NCI-H345 treated with DMSO at 0.1 percent for 48 hours (cell line): ENCODE measurements at regions not wholly inside any gene's neighbourhood (a gene's known extent, or its start where the extent isn't known, plus 50 kb on each side); places are given as distances from the start of the nearest gene placed in this dataset.
A peak's percentile ranks its signal among the peaks of the same experiment; 100 is the strongest.
"Not testable (repeated sequence)": the region's sequence is repeated elsewhere in the genome, so short reads cannot be mapped to it uniquely, and the experiment has no call there.

Experiments used
- DNase-seq: peaks from one replicate; lab custom pipeline; 2025; ENCODE audit not compliant: unreplicated experiment; lab: John Stamatoyannopoulos, UW

DNA sequence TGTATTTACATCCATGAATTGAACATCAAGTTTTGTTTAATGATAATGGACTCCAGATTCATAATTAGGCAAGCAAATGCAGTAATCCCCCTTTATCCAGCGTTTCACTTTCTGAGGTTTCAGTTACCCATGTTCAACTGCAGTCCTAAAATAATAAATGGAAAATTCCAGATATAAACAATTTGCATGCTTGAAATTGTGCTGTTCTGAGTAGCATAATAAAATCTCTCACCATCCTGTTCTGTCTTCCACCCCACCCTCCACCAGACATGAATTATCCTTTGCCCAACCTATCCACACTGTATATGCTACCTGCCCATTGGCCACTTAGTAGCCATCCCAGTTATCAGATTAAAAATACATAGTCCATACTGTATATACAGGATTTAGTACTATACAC lies 224.5 kb upstream of the CHAC2 start:
- DNase-seq, result no peak

DNA sequence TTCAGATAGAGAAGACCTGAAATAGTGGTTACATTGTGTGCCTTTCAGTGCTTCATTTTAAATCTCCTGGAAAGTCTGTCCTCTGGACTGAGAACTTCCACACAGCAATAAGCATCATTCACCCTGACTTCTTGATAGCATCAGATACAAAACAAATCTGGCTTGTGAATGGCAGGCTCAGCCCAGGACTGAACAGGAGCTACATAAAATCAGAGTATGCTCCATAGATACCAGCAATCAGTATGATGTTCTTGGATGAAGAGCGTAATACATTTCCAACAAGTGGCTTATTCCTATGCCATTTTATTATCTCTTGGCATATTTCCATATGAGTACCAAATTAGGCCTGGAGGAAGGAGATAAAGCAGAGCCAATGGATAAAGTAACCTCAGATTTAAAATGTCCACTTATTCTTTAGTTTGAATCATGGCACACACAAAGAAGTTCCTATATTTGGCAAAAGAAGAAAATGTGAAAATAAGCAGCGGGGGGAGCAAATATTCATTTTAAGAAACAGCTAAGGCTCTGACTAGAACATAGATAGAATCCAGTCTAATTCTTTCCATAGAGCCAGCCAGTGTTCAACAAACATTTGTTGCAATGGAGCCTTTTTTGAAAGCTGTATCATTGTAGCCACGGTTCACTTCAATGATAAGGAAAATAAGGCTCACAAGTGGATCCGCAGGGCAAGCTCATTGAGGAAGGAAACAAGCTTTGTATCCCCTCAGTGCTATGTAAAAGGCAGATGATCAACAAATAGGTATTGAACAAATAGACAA lies 230.8 kb upstream of the CHAC2 start:
- DNase-seq, result peak; percentile 60

DNA sequence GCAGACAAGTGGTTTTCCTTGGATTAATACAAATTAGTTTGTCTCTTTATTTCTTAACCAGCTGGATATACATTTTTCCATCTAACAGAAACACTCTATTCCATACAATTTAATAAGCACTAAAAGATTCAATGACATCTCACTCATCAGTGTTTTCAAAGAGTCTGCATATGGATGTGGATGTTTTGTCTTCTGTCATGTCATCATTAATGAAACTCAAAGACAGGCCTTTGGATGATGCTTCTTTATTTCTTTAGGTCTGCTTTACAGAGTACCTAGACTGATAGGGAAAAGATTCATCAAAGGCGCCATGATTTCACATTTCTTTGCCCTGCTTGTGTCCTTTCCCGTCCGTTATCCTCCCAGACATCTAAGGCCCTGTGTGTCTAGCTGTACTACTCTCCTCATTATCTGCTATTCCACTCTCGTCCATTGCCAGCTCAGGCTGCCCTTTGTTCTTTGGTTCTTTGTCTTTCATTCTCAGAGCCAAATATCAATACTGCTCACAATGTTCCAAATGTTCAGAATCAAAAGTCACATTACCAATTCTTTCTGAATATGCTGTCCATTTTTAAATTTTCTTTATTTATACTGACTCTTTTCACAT lies 232.3 kb upstream of the CHAC2 start:
- DNase-seq, result no peak

DNA sequence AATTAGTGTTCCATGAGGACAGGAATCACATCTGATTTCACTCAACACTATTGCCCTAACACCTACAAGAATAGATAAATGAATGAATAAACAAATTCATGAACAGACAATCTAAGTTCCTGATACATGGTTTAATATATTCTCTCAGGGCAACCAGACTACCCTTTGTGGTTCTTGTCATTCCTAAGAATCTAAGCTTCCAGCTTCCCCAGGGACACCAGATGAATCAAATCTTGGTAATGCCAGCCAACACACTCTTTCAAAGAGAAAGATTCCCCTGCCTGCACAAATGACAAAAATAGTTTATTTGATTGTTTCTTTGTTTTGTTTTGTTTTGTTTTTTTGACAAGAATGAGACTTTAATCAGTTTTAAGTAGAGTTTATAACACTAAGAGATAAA lies 237.5 kb upstream of the CHAC2 start:
- DNase-seq, result no peak

DNA sequence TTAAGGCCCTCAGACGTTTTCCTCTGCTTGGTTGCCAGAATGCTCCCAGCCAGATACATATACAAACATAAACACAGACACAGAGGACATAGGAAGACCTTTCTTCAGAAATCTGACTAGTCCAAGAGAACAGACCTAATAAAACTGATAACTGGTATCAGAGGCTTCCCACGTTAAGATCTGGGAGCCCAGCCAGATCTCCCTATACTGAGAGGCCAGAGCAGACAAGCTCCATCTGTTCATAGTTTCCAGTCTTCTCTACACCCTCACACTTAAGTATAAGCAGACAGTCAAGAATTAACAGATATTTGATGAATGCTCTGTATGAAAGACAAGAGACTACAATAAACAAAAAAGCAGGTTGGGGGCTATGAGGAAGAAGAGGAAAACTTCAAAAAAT lies 240.5 kb upstream of the CHAC2 start:
- no peak for DNase-seq

DNA sequence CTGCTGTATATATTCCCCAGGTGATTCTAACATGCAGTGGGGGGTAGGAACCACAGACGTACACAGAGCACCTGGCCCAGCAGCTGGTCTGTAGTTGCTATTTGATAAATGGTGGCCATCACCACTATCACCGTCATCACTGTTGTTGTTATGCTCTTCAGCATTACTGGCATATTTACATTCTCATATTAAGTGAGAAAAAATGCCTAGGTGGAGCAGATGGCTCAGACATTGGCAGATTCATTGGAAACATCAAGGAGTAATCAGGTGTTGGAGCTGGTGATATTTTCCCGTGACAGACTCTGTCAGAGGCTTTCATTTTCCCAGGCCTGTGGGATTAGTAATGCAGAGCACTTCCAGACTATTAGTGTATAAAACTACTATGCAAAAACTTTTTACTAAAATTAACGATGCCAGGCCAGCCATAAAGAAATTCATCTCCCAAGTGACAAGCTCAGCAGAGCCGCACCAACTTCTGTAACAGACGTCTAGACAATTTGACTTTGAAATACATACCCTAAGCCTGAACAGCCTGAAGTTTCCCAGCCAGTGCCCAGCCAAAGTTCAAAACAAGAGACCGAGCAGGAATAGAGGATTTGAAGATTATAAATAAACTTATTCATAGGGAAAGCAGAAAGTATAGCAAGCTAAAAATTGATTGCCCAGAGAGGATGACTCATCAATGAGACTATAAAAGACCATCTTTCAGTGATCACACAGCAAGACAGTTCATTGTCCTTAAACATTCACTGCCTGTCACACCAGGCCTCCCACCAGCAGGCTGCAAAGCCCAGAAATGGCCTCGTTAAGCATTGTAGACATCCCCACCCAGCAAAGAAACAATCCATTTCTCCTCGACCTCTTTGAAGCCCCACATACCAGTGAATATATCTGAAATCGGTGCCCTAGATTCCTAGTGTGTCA lies 247.4 kb upstream of the CHAC2 start:
- DNase-seq, result peak; percentile 79

DNA sequence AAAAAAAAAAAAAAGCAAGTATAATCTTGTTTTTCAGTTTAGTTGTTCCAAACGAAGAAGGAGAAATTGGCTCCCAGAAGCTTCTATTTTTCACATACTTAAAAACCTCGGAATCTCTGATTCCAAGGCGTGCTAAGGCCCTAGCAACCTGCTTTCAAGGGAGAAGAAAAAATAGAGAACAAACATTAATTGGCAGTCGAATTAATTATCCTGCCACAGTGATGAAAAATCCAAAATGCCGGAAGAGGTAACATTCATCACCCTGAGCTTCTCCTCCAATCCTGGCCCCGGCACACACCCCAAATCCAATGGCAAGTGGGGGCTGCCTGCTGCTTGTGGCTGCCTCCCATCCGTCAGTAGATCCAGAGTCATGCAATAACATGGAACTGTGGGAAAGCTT lies 250.2 kb upstream of the CHAC2 start:
- no peak for DNase-seq

DNA sequence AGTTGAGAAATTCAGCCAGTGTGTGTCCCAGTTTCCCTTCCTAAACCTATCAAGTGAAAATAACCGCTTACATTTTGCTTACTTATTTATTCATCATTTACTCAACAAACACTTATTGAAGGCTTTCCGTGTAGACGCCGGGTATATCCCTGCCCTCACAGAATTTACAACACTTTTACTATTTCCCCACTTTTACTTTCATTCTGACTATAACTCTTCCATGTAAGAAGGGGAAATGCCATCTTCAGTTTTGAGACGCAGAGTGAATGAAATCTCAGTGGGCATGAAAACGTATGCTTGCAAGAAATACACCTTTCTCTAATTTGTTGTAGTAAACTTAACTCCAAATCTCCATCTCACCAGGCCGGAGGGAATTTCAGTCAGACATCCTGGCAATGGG lies 251.0 kb upstream of the CHAC2 start:
- no peak for DNase-seq

DNA sequence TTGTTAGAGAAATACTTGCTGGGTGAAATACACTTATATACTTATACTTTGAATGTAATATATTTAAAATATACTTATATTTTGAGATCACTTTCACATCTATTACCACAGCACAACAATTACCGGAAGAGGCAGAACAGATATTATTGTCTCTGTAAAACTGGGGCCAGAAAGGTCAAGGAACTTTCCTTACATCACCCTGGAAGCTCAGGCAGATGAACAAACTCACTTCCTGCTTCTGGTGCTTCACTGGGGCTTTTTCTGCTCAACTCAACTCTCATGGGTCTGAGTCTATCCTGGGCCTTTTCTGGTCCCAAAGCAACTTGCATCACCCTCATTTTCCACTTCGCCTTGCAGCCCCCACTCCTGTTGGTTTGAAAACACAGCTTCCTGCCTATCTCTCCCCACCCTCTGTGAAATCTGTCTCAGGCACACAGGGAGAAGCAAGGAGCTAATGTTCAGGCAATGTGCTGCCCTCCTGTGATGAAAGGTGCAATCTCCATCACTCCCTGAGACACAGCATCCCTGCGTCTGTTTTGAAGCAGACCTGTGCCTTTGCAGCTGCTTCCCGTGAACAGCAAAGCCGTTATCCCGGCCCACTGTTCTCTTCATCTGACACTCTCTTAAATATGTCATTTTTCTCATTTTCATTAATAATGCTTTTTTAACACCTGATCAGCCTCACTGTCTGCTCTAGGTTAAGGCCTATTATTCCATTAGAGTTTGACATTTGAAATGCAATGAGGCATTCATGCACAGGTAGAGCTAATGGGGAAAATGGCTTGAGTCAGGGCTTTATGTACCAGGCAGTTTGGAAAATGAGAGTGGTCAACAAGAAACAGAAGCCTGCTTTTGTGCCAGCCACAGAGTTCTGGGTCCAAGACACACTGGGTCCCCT lies 251.9 kb upstream of the CHAC2 start:
- DNase-seq, result no peak

DNA sequence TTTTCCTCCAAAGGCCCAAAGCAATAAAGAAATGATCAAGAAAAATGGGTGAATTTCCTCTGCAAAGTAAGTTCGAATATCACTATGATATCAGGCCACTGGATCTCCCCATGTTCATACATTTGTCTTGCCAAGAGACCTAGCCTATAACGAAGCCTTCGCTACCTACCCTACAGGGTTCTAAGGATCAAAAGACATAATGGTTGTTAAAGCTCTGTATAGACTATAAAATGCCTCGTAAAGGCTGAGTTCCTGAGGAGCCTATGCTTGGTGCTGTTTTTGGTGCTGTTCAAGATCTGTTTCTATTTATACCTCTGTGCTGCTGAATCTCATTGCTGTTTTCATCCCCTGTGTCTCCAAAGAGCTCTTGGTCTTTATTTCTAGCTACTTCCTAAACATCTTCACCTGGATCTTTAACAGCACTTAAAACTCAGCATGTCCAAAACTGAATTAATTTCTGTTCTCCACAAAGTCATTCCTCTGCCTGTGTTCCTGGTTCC lies 254.4 kb upstream of the CHAC2 start:
- DNase-seq, result no peak

DNA sequence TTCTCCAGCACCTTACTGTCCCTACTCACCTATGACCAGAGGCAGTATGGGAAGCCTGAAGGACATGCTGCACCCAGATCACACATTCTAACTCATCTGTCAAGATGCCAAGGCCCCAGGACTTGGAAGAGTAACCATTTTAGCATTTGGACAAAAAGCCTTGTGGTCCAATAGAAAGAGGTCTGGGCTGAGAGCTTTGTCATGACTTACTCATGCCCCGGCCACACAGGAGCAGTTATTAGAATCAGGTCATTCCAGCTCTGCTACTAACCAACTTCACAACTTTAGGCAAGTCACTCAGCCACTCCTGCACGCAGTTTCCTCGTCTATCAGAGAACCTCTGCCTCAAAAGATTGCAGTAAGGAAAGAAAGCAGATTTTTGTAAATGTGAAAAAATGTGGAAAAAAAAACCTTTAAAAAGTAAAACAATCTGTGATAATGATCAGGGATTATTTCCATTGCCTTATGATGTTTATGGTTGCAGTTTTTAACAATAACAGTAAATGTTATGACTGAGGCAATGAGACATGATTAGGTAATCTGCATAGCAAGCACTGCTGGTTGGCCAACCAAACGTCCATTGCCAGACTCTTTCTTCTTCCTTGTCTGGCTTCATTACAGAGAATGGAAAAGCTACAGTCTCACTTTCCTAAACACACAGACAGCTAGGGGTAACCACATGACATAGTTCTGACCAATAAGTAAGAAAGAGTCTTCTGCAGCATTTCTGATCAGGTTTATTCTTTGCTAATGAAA lies 255.4 kb upstream of the CHAC2 start:
- DNase-seq, result no peak

DNA sequence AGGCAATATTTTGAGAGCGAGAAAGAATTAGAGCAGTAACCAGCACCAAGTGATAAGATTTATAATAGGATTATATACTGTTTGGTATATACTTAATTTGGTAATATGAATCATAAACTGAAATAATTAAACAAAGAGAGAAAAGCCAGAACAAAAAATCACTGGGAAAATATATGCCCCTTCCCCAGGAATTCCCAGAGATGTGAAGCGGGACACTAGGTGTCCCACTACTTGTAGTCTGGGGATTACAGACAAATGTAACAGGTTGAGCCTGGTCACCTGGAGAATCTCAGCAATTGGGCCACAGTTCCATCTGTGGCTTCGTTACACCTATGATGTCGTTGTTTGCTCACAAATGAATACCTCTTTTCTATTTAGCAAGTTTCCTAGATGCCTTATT lies 256.1 kb upstream of the CHAC2 start:
- DNase-seq, result no peak

DNA sequence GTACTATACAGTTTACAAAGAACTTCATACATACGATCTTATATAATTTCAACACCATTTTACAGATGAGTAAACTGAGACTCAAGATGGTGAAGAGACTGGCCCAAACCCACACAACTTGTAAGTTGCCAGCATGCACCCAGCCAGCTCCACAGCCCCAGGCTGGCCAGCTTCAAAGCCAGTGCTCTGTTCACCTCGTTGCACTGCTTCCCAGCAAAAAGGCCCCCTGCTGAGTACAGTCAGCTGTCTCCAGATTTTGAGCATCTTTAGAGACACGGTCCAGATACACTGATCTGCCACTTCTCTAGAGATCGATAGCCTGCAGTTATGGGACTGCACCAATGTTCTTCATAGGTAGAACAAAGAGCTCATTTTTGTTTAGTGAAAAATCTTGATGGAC lies 257.2 kb upstream of the CHAC2 start:
- no peak for DNase-seq

DNA sequence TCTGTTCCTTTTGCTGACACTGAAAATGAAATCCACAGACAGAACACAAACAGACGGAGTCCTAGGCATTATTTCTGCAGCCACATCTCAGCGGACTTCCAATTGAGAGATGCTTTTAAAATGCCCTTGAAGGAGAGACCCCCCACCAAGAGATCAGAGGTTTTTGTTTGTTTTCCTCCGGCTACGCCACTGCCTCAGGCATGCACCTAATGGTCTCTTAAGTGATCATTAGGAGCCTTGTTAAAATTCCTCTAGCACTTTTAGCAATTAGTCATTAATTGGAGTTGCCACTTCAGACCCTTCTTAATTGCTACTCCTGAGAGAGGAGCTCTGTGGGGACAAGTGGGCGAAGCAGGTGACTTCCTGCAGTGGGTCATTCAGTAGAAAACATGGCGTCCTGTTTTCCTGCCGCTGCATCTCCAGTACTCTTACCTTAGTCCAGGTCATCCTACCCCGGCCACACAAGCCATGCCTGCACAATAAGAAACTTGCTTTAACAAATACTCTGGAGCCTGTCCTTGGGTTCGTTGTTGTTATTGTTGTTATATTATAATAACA lies 257.7 kb upstream of the CHAC2 start:
- DNase-seq, result peak; percentile 20

DNA sequence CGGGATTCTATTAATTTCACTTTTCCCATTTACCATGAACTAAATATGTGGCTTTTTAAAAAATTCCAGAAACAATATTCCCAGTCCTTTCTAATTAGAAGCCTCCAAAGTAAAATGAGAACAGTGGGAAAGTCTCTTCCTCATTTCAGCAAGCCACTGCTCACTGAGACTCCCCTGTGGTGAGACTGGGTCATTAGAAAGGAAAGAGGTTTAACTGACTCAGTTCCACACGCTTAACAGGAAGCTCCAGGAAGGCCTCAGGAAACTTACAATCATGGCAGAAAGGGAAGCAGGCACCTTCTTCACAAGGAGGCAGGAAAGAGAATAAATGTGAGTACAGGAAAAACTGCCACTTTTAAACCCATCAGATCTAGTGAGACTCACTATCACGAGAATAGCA lies 258.9 kb upstream of the CHAC2 start:
- DNase-seq, result no peak

DNA sequence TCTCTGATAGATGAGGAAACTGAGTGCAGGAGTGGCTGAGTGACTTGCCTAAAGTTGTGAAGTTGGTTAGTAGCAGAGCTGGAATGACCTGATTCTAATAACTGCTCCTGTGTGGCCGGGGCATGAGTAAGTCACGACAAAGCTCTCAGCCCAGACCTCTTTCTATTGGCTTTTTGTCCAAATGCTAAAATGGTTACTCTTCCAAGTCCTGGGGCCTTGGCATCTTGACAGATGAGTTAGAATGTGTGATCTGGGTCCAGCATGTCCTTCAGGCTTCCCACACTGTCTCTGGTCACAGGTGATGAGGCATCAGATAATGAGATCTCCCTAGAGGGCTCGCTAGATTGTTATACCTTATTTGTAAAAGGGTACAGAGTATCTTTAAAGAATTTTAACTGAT lies 260.5 kb upstream of the CHAC2 start:
- DNase-seq, result not testable (repeated sequence)

DNA sequence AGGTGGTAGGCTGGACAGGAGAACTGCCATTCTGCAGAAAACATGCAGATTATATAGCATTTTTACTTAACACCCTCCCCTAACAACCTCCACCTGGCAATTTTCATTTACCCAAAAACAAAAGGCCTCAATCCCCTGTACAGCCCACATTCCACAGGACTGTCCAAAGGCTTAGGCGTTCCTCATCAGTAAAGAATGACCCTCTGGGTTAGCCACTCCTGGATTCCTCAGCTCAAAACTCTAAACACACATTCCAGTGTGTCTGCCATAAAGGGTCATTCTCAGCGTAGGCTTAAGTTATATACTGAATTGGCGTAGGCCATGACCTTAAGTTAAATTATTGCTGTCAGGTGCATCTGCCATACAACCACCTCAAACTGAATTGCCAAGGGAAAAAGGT lies 261.8 kb upstream of the CHAC2 start:
- DNase-seq, result no peak

DNA sequence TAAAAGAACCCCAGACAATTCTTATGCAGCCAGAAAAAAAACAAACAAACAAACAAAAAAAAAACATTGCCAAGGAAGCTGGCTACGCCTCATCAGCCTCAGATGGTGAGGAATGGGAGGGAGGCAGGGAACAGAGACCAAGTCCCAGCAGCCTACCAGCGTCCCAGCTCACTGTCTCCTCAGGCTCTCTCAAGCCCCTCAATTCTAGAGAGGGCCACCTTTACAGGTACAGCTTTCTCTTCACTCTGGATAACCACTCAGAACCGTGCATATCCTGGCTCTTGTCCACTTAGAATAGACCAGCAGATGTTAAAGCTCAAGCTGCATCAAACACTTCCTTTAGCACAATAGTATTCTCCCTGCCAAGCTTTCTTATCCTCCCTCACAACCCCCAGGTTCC lies 263.1 kb upstream of the CHAC2 start:
- DNase-seq, result no peak

DNA sequence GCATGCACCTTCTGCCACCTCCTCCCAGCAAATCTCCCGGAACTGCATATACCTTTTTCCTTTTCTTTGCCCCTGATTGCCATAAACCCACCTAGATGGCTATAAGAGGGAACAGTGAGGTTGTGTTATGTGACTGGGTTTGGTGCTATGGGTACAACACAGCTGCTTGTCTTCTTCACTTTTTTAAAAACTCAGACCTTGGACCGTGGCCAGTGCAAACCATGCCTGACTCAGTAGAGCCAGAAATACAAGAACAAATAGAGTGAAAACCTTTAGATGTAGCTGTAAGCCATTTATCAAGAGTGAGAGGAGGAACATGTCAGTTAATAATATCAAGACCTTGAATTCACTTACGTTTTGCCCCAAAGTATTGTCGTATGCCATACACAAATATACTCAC lies 267.4 kb upstream of the CHAC2 start:
- no peak for DNase-seq

DNA sequence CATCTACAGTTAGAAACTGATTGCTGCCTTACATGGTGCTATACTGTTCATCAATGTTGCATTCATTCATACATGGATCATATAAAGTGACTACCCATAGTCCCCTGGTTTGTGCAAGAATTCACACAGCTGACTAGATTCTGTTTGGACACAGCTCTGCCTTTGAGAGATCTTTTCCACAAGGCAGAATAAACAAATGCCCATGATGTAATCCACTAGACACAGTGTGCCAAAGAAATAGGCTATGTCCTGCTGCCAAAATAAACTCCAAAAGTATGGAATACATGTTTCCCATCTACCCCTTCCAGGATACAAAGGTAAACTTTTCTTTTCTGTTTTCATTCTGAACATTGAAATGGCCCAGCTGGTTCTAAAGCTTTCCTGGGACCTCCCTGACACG lies 269.4 kb upstream of the CHAC2 start:
- DNase-seq, result no peak
